Neural crest cell (in vitro differentiated cells): ENCODE measurements at regions not wholly inside any gene's neighbourhood (a gene's known extent, or its start where the extent isn't known, plus 50 kb on each side); places are given as distances from the start of the nearest gene placed in this dataset.

Source experiments
- DNase-seq: peaks from one replicate; pipeline ENCODE4 v3.0.0; 2021; ENCODE audit warnings: low read depth, mixed read lengths, low spot score
- H3K27ac Mint-ChIP-seq: one replicate; pipeline ENCODE4 v1.8.0; 2021; ENCODE audit warnings: mild to moderate bottlenecking, mixed read lengths; ENCODE audit not compliant: unreplicated experiment
- H3K27me3 Mint-ChIP-seq: 2 replicates; pipeline ENCODE4 v1.8.0; 2021; ENCODE audit warnings: low read depth, mild to moderate bottlenecking, mixed read lengths
- H3K36me3 Mint-ChIP-seq: 2 replicates; pipeline ENCODE4 v1.8.0; 2021; ENCODE audit warnings: low read depth, mild to moderate bottlenecking, mixed read lengths
- H3K4me1 Mint-ChIP-seq: 2 replicates; pipeline ENCODE4 v1.8.0; 2021; ENCODE audit warnings: mixed read lengths
- H3K4me3 Mint-ChIP-seq: one replicate; pipeline ENCODE4 v1.8.0; 2021; ENCODE audit warnings: mild to moderate bottlenecking, mixed read lengths
- H3K9me3 Mint-ChIP-seq: 2 replicates; pipeline ENCODE4 v1.8.0; 2021; ENCODE audit warnings: mixed read lengths
- CTCF ChIP-seq: fragments of 200-600 bp; sonication (generic); conservative IDR thresholded peaks from 2 replicates; pipeline ENCODE4 v1.5.0; 2021; ENCODE audit warnings: antibody characterized with exemption, mild to moderate bottlenecking

- no peak for TF ChIP-seq CTCF
- no peak for DNase-seq
- H3K4me1 Mint-ChIP-seq, result no peaks in the 10 kb centered on the region
- no peaks in the 10 kb centered on the region for H3K36me3 Mint-ChIP-seq
- H3K27me3 Mint-ChIP-seq, result no peaks in the 10 kb centered on the region
- no peak overlapping the region for H3K27ac Mint-ChIP-seq
- H3K4me3 Mint-ChIP-seq, result no peak overlapping the region
- no peaks in the 10 kb centered on the region for H3K9me3 Mint-ChIP-seq
Measured at GRCh38 chr10:117743509-117743908, 201.0 kb downstream of the EMX2 start.

- no peak for TF ChIP-seq CTCF
- no peak overlapping the region for H3K27ac Mint-ChIP-seq
- DNase-seq, result no peak
- H3K9me3 Mint-ChIP-seq, result no peaks in the 10 kb centered on the region
- no peaks in the 10 kb centered on the region for H3K4me1 Mint-ChIP-seq
- H3K36me3 Mint-ChIP-seq, result no peaks in the 10 kb centered on the region
- no peaks in the 10 kb centered on the region for H3K27me3 Mint-ChIP-seq
- no peak overlapping the region for H3K4me3 Mint-ChIP-seq
Measured at GRCh38 chr10:117745301-117745700, 202.8 kb downstream of the EMX2 start.

GRCh38 chr10:117746541-117747448 is 204.2 kb downstream of the EMX2 start:
- Mint-ChIP-seq H3K4me3 (no peak overlapping the region), H3K36me3 (no peaks in the 10 kb centered on the region), H3K4me1 (no peaks in the 10 kb centered on the region), H3K27me3 (no peaks in the 10 kb centered on the region), H3K27ac (no peak overlapping the region), H3K9me3 (no peaks in the 10 kb centered on the region)
- no peak for TF ChIP-seq CTCF
- DNase-seq, result no peak

- Mint-ChIP-seq H3K9me3 (no peaks in the 10 kb centered on the region), H3K36me3 (no peaks in the 10 kb centered on the region), H3K27me3 (no peaks in the 10 kb centered on the region), H3K27ac (no peak overlapping the region), H3K4me1 (no peaks in the 10 kb centered on the region), H3K4me3 (no peak overlapping the region)
- TF ChIP-seq CTCF, result no peak
- no peak for DNase-seq
Measured at GRCh38 chr10:117747636-117748035, 205.1 kb downstream of the EMX2 start.

- no peaks in the 10 kb centered on the region for H3K4me1 Mint-ChIP-seq
- no peak for DNase-seq
- H3K27me3 Mint-ChIP-seq, result no peaks in the 10 kb centered on the region
- H3K4me3 Mint-ChIP-seq, result no peak overlapping the region
- H3K9me3 Mint-ChIP-seq, result no peaks in the 10 kb centered on the region
- H3K27ac Mint-ChIP-seq, result no peak overlapping the region
- TF ChIP-seq CTCF, result no peak
- H3K36me3 Mint-ChIP-seq, result no peaks in the 10 kb centered on the region
Measured at GRCh38 chr10:117748058-117748457, 205.5 kb downstream of the EMX2 start.
